ENCODE measurements at regions not wholly inside any gene's neighbourhood (a gene's known extent, or its start where the extent isn't known, plus 50 kb on each side); places are given as distances from the start of the nearest gene placed in this dataset.

DNA sequence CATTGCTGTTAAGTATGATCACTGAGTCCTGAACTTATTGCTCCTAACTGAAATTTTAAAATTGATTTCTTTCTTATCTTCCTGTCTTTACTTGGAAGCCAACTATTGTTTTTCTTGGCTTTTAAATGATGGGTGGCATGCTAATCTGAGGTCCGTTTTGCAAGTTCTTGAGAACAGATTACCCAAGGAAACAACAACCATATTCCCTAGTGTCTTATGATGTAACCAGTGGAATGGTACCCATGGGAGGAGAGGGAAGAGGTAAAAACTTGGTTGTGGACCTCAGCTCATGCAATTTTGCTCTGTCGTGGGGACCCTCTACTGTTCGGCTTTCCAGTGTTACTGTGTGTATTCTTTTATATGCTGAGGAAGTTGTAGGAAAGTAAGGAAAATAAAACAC lies 454.8 kb upstream of the ADAMTS5 start:
- TF ChIP-seq EZH2 (IDR thresholded peaks at IDR 0.05; ENCODE audit: insufficient read depth, low read length) = no peak
- TF ChIP-seq, protein P1, sequence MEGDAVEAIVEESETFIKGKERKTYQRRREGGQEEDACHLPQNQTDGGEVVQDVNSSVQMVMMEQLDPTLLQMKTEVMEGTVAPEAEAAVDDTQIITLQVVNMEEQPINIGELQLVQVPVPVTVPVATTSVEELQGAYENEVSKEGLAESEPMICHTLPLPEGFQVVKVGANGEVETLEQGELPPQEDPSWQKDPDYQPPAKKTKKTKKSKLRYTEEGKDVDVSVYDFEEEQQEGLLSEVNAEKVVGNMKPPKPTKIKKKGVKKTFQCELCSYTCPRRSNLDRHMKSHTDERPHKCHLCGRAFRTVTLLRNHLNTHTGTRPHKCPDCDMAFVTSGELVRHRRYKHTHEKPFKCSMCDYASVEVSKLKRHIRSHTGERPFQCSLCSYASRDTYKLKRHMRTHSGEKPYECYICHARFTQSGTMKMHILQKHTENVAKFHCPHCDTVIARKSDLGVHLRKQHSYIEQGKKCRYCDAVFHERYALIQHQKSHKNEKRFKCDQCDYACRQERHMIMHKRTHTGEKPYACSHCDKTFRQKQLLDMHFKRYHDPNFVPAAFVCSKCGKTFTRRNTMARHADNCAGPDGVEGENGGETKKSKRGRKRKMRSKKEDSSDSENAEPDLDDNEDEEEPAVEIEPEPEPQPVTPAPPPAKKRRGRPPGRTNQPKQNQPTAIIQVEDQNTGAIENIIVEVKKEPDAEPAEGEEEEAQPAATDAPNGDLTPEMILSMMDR (IDR thresholded peaks at IDR 0.05; ENCODE audit: insufficient read depth, low read depth, low read length) = no peak
- Histone ChIP-seq H3K27me3 (ENCODE audit: insufficient read depth, low read length) (no peaks in the 10 kb centered on the region), H3K4me2 (ENCODE audit: low read length) (no peak overlapping the region), H3K79me2 (ENCODE audit: insufficient read depth, low read length) (no peaks in the 10 kb centered on the region), H2AFZ (ENCODE audit: low read depth, low read length) (no peak overlapping the region), H3K36me3 (ENCODE audit: insufficient read depth, low read length) (no peaks in the 10 kb centered on the region), H4K20me1 (ENCODE audit: insufficient read depth, low read length) (no peaks in the 10 kb centered on the region), H3K27ac (ENCODE audit: low read depth, low read length) (no peak overlapping the region), H3K4me3 (ENCODE audit: insufficient read depth, low read depth, low read length) (no peak overlapping the region), H3K9me3 (ENCODE audit: insufficient read depth, low read depth, low read length) (no peaks in the 10 kb centered on the region), H3K4me1 (ENCODE audit: insufficient read depth, low read length) (peaks cover 12% of the 10 kb centered on the region), H3K9ac (ENCODE audit: low read length) (no peak overlapping the region)
- no peak for DNase-seq (ENCODE audit: low read depth)
- Mint-ChIP-seq H3K4me3 (ENCODE audit: unreplicated experiment) (no peak overlapping the region), H3K9me3 (ENCODE audit: unreplicated experiment) (no peaks in the 10 kb centered on the region), H3K27me3 (ENCODE audit: low read depth, unreplicated experiment) (no peaks in the 10 kb centered on the region), H3K4me1 (ENCODE audit: low read depth, unreplicated experiment) (peaks cover 39% of the 10 kb centered on the region), H3K27ac (ENCODE audit: unreplicated experiment) (peak overlapping the region; percentile 75), H3K36me3 (ENCODE audit: low read depth, unreplicated experiment) (no peaks in the 10 kb centered on the region)
- FAIRE-seq = no peak

DNA sequence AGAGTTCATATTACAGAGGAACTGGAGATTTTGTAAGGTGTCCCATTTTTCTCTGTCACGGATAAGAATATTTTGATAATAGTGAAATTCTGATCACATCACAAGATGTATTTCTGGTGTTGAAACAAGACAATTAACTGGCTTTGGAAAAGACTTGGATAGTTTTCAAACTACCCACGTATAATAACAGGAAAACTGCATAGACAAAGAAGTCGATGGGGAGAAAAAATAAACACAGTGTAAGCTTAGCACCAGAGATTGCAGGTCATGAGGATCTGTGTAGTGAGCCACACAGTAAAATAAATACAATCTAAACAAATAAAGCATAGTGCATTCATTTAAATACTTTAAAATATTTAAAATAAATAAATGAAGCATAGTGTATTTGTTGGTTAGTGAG lies 452.3 kb upstream of the ADAMTS5 start:
- no peak overlapping the region for H3K4me3 Mint-ChIP-seq (ENCODE audit: unreplicated experiment)
- Histone ChIP-seq H3K4me1 (ENCODE audit: insufficient read depth, low read length) (peaks cover 8% of the 10 kb centered on the region), H3K4me3 (ENCODE audit: insufficient read depth, low read depth, low read length) (no peak overlapping the region), H3K4me2 (ENCODE audit: low read length) (no peak overlapping the region), H3K27me3 (ENCODE audit: insufficient read depth, low read length) (no peaks in the 10 kb centered on the region), H3K9me3 (ENCODE audit: insufficient read depth, low read depth, low read length) (no peaks in the 10 kb centered on the region), H3K79me2 (ENCODE audit: insufficient read depth, low read length) (no peaks in the 10 kb centered on the region), H2AFZ (ENCODE audit: low read depth, low read length) (no peak overlapping the region), H3K27ac (ENCODE audit: low read depth, low read length) (no peak overlapping the region), H3K9ac (ENCODE audit: low read length) (no peak overlapping the region), H4K20me1 (ENCODE audit: insufficient read depth, low read length) (no peaks in the 10 kb centered on the region), H3K36me3 (ENCODE audit: insufficient read depth, low read length) (no peaks in the 10 kb centered on the region)
- no peaks in the 10 kb centered on the region for H3K9me3 Mint-ChIP-seq (ENCODE audit: unreplicated experiment)
- TF ChIP-seq EZH2 (IDR thresholded peaks at IDR 0.05; ENCODE audit: insufficient read depth, low read length) = no peak
- TF ChIP-seq, protein P1 (IDR thresholded peaks at IDR 0.05; ENCODE audit: insufficient read depth, low read depth, low read length) = no peak
- peaks cover 22% of the 10 kb centered on the region for H3K4me1 Mint-ChIP-seq (ENCODE audit: low read depth, unreplicated experiment)
- H3K36me3 Mint-ChIP-seq (ENCODE audit: low read depth, unreplicated experiment) = no peaks in the 10 kb centered on the region
- H3K27me3 Mint-ChIP-seq (ENCODE audit: low read depth, unreplicated experiment) = no peaks in the 10 kb centered on the region
- FAIRE-seq (no peak), DNase-seq (ENCODE audit: low read depth) (no peak)
- H3K27ac Mint-ChIP-seq (ENCODE audit: unreplicated experiment) = no peak overlapping the region

DNA sequence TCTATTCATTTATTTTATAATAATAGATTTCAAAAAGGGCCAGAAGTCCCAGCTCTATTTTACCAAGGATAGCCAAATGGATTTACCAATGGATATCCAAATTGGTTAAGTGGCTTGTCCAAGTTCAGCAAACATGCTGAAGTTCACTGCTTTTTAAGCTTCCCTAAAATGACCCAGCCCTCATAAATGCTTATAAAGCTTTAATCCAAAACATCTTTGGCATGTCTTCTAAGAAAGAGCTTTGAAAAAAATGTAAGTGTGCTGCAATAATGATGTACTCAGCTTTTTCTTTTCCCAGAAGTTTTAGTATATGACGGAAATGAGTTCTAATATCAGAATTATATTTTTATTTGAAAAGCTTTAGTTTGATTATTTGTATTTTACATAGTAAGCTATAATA lies 451.5 kb upstream of the ADAMTS5 start:
- Histone ChIP-seq H4K20me1 (ENCODE audit: insufficient read depth, low read length) (no peaks in the 10 kb centered on the region), H3K4me1 (ENCODE audit: insufficient read depth, low read length) (no peaks in the 10 kb centered on the region), H3K36me3 (ENCODE audit: insufficient read depth, low read length) (no peaks in the 10 kb centered on the region), H3K4me2 (ENCODE audit: low read length) (no peak overlapping the region), H3K27ac (ENCODE audit: low read depth, low read length) (no peak overlapping the region), H3K9me3 (ENCODE audit: insufficient read depth, low read depth, low read length) (no peaks in the 10 kb centered on the region), H3K27me3 (ENCODE audit: insufficient read depth, low read length) (no peaks in the 10 kb centered on the region), H3K79me2 (ENCODE audit: insufficient read depth, low read length) (no peaks in the 10 kb centered on the region), H3K4me3 (ENCODE audit: insufficient read depth, low read depth, low read length) (no peak overlapping the region), H2AFZ (ENCODE audit: low read depth, low read length) (no peak overlapping the region), H3K9ac (ENCODE audit: low read length) (no peak overlapping the region)
- peaks cover 16% of the 10 kb centered on the region for H3K4me1 Mint-ChIP-seq (ENCODE audit: low read depth, unreplicated experiment)
- no peaks in the 10 kb centered on the region for H3K36me3 Mint-ChIP-seq (ENCODE audit: low read depth, unreplicated experiment)
- no peak for DNase-seq (ENCODE audit: low read depth)
- no peak overlapping the region for H3K27ac Mint-ChIP-seq (ENCODE audit: unreplicated experiment)
- no peaks in the 10 kb centered on the region for H3K9me3 Mint-ChIP-seq (ENCODE audit: unreplicated experiment)
- no peaks in the 10 kb centered on the region for H3K27me3 Mint-ChIP-seq (ENCODE audit: low read depth, unreplicated experiment)
- FAIRE-seq = no peak
- H3K4me3 Mint-ChIP-seq (ENCODE audit: unreplicated experiment) = no peak overlapping the region
- TF ChIP-seq, protein P1 (IDR thresholded peaks at IDR 0.05; ENCODE audit: insufficient read depth, low read depth, low read length) = no peak
- no peak for TF ChIP-seq EZH2 (IDR thresholded peaks at IDR 0.05; ENCODE audit: insufficient read depth, low read length)
